H1 (cell line): ENCODE measurements at regions not wholly inside any gene's neighbourhood (a gene's known extent, or its start where the extent isn't known, plus 50 kb on each side); places are given as distances from the start of the nearest gene placed in this dataset.

Source experiments
- ASH2L ChIP-seq: fragments of 200-600, 300-600 bp; sonication (generic); IDR thresholded peaks from one replicate; pipeline ENCODE4 v1.7.1; 2017; ENCODE audit warnings: low read length
- BACH1 ChIP-seq: IDR thresholded peaks from 2 replicates; pipeline ENCODE4 v1.6.1; 2012; ENCODE audit warnings: low read length, improper control_type of control experiment
- BRCA1 ChIP-seq: IDR thresholded peaks from 2 replicates; pipeline ENCODE4 v1.6.1; 2012; ENCODE audit warnings: low read depth, low read length, improper control_type of control experiment
- CBX8 ChIP-seq: fragments of 300-800, 300-1000 bp; sonication (generic); IDR thresholded peaks from 2 replicates; pipeline ENCODE4 v1.7.1; 2016; ENCODE audit warnings: low read depth, low read length, borderline replicate concordance
- EP300 ChIP-seq, 2 experiments: IDR thresholded peaks; 1 replicate in 1 of 2; 2 replicates in 1 of 2; pipeline ENCODE4 v1.6.1; 2011 to 2012; ENCODE audit warnings: low read depth in 2 of 2, low read length in 2 of 2, mild to moderate bottlenecking in 2 of 2, borderline replicate concordance in 1 of 2, inconsistent platforms in 1 of 2, moderate library complexity in 1 of 2
- JUN ChIP-seq: IDR thresholded peaks from 2 replicates; pipeline ENCODE4 v1.6.1; 2011; ENCODE audit warnings: low read depth, mild to moderate bottlenecking, improper control_type of control experiment, low read length
- NANOG ChIP-seq: IDR thresholded peaks from 2 replicates; pipeline ENCODE4 v1.6.1; 2011; ENCODE audit warnings: low read length, low read depth, mild to moderate bottlenecking, inconsistent platforms; ENCODE audit not compliant: insufficient read depth, poor library complexity, severe bottlenecking
- NRF1 ChIP-seq: IDR thresholded peaks from 2 replicates; pipeline ENCODE4 v1.6.1; 2011; ENCODE audit warnings: mild to moderate bottlenecking, low read depth, low read length, improper control_type of control experiment
- RNF2 ChIP-seq: fragments of 200-900, 300-1000 bp; sonication (generic); IDR thresholded peaks from 2 replicates; pipeline ENCODE4 v1.7.1; 2016; ENCODE audit warnings: borderline replicate concordance, low read depth, mild to moderate bottlenecking, antibody characterized with exemption, low read length; ENCODE audit not compliant: poor library complexity, severe bottlenecking; ENCODE audit errors: missing control alignments
- RXRA ChIP-seq: IDR thresholded peaks from 2 replicates; pipeline ENCODE4 v1.6.1; 2011; ENCODE audit warnings: low read depth, mild to moderate bottlenecking, low read length, moderate library complexity; ENCODE audit not compliant: insufficient read depth
- SAP30 ChIP-seq: fragments of 300-600 bp; sonication (generic); IDR thresholded peaks from 2 replicates; pipeline ENCODE4 v1.7.1; 2012; ENCODE audit warnings: low read length, moderate library complexity, mild to moderate bottlenecking, inconsistent platforms; ENCODE audit not compliant: insufficient read depth, insufficient replicate concordance
- SIRT6 ChIP-seq: IDR thresholded peaks from one replicate; pipeline ENCODE4 v1.7.1; 2012; ENCODE audit warnings: low read length, inconsistent platforms
- SUZ12 ChIP-seq: fragments of 200-600 bp; sonication (generic); IDR thresholded peaks from 2 replicates; pipeline ENCODE4 v1.6.1; 2012; ENCODE audit warnings: mild to moderate bottlenecking, inconsistent platforms, low read length, moderate library complexity, mixed read lengths
- TAF1 ChIP-seq: IDR thresholded peaks from 2 replicates; pipeline ENCODE4 v1.6.1; 2011; ENCODE audit warnings: mild to moderate bottlenecking, low read depth, low read length
- ZNF274 ChIP-seq: IDR thresholded peaks from 2 replicates; pipeline ENCODE4 v1.7.0; 2012; ENCODE audit warnings: low read length, borderline replicate concordance; ENCODE audit errors: extremely low read depth
- TF ChIP-seq, protein P1 (sequence below): IDR thresholded peaks from 2 replicates; pipeline ENCODE4 v1.6.1; 2012; ENCODE audit warnings: inconsistent platforms

DNA sequence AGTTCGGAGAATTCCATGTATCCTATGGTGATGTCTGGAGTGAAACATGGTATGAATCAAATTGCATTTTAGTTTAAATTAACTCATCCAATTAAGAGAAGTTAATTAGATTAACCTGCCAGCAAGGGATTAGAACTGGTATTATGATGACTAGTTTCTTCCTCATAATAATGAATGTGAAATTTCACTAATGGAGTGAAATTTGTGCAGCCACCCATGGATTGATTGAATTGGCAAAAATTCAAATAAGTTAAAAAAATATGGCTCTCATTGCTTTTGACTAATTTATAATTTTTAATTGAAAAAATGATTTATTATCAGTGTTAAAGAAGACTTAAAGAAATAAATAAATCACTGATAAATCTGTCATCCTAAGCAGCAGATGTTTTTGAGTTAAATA is 232.0 kb downstream of the KCNRG start (continued):
- TF ChIP-seq NANOG, result no peak
- no peak for TF ChIP-seq JUN
- no peak for TF ChIP-seq SUZ12
- TF ChIP-seq BACH1, result no peak
- TF ChIP-seq SIRT6, result no peak
- no peak for TF ChIP-seq NRF1
- TF ChIP-seq TAF1, result no peak
- TF ChIP-seq RXRA, result no peak
- TF ChIP-seq RNF2, result no peak
- no peak for TF ChIP-seq EP300 (IDR thresholded peaks at IDR 0.05; ENCODE audit: borderline replicate concordance in 1 of 2, low read depth in 2 of 2, low read length in 2 of 2)
- no peak for TF ChIP-seq ZNF274
- TF ChIP-seq CBX8, result no peak
- no peak for TF ChIP-seq ASH2L
- TF ChIP-seq SAP30, result no peak
- no peak for TF ChIP-seq BRCA1
- TF ChIP-seq, protein P1, sequence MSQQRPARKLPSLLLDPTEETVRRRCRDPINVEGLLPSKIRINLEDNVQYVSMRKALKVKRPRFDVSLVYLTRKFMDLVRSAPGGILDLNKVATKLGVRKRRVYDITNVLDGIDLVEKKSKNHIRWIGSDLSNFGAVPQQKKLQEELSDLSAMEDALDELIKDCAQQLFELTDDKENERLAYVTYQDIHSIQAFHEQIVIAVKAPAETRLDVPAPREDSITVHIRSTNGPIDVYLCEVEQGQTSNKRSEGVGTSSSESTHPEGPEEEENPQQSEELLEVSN, result no peak
